Endothelial cell of umbilical vein (primary cell): ENCODE measurements at regions not wholly inside any gene's neighbourhood (a gene's known extent, or its start where the extent isn't known, plus 50 kb on each side); places are given as distances from the start of the nearest gene placed in this dataset.
A peak's percentile ranks its signal among the peaks of the same experiment; 100 is the strongest.

ENCODE experiments used
- BruUV-seq: library from RNA; stranded (reverse); fragments of 400-500 nt; replicated peaks from 2 replicates; lab custom pipeline; 2021; lab: Mats Ljungman, UMichigan
- CTCF ChIA-PET: fragments of 300-600, 350-600 bp; sonication (Branson Sonifier 250); formaldehyde crosslinking; loops from one replicate; lab custom pipeline; 2021; ENCODE audit warnings: antibody characterized with exemption, inconsistent platforms; lab: Charles Lee
- POLR2A ChIA-PET: fragments of 300-600, 350-600 bp; sonication (Branson Sonifier 250); formaldehyde crosslinking; loops from one replicate; lab custom pipeline; 2021; ENCODE audit warnings: antibody characterized with exemption, inconsistent platforms; lab: Charles Lee
- DNase-seq: peaks from one replicate; pipeline ENCODE4 v3.0.0-alpha.2; 2011; ENCODE audit warnings: low read depth, low spot score
- FAIRE-seq: peaks from 2 replicates; lab custom pipeline; 2011; peaks lifted over from hg19 to GRCh38; lab: Jason Lieb, UNC
- H2AFZ ChIP-seq: 2 replicates; pipeline ENCODE4 v1.6.0; 2012; ENCODE audit warnings: low read depth, low read length, control low read depth, inconsistent platforms
- H3K27ac ChIP-seq: 2 replicates; pipeline ENCODE4 v1.5.1; 2011; ENCODE audit warnings: low read depth, mild to moderate bottlenecking, control low read depth, low read length, moderate library complexity; ENCODE audit not compliant: insufficient read depth
- H3K27me3 ChIP-seq, 2 experiments: 2 replicates each; pipeline versions ENCODE4 v1.6.0 to v1.6.1; 2011; ENCODE audit warnings: low read length in 2 of 2, mixed read lengths in 1 of 2; ENCODE audit not compliant: control insufficient read depth in 2 of 2, insufficient read depth in 2 of 2
- H3K36me3 ChIP-seq, 2 experiments: 2 replicates in 1 of 2; 3 replicates in 1 of 2; pipeline ENCODE4 v1.5.1; 2011; ENCODE audit warnings: low read length in 2 of 2, mild to moderate bottlenecking in 1 of 2, moderate library complexity in 1 of 2; ENCODE audit not compliant: control insufficient read depth in 2 of 2, insufficient read depth in 2 of 2; ENCODE audit errors: extremely low read depth in 1 of 2
- H3K4me1 ChIP-seq: 3 replicates; pipeline ENCODE4 v1.5.1; 2011; ENCODE audit warnings: mild to moderate bottlenecking, low read length; ENCODE audit not compliant: control insufficient read depth, insufficient read depth; ENCODE audit errors: extremely low read depth
- H3K4me2 ChIP-seq: 2 replicates; pipeline ENCODE4 v1.6.1; 2011; ENCODE audit warnings: low read length, control low read depth, mixed read lengths; ENCODE audit not compliant: insufficient read depth
- H3K4me3 ChIP-seq, 3 experiments: fragments of 200-600 bp in 1 of 3; sonication (generic), shearing (Covaris generic) in 1 of 3; replicated peaks in 1 of 3; 2 replicates each; pipeline ENCODE4 v1.5.1; 2011 to 2016; ENCODE audit warnings: control low read depth in 3 of 3, low read length in 3 of 3, mild to moderate bottlenecking in 2 of 3, inconsistent platforms in 1 of 3, low read depth in 1 of 3, moderate library complexity in 1 of 3; ENCODE audit not compliant: insufficient read depth in 1 of 3
- H3K79me2 ChIP-seq: 2 replicates; pipeline ENCODE4 v1.6.0; 2012; ENCODE audit warnings: low read length, inconsistent platforms; ENCODE audit not compliant: control insufficient read depth, insufficient read depth
- H3K9ac ChIP-seq: replicated peaks from 2 replicates; pipeline ENCODE3; 2011; ENCODE audit warnings: low read length, control low read depth; ENCODE audit not compliant: insufficient read depth; ENCODE audit errors: extremely low read depth
- H3K9me1 ChIP-seq: replicated peaks from 3 replicates; pipeline ENCODE4 v1.6.0; 2011; ENCODE audit warnings: mild to moderate bottlenecking, low read length; ENCODE audit not compliant: control insufficient read depth, insufficient read depth; ENCODE audit errors: extremely low read depth
- H3K9me3 ChIP-seq: replicated peaks from 2 replicates; pipeline ENCODE4 v1.5.1; 2012; ENCODE audit warnings: low read length, inconsistent platforms; ENCODE audit not compliant: control insufficient read depth, insufficient read depth
- H4K20me1 ChIP-seq: replicated peaks from 2 replicates; pipeline ENCODE3; 2011; ENCODE audit warnings: mild to moderate bottlenecking, low read length; ENCODE audit not compliant: control insufficient read depth, insufficient read depth; ENCODE audit errors: extremely low read depth
- EZH2 ChIP-seq: IDR thresholded peaks from 2 replicates; pipeline ENCODE4 v1.6.1; 2012; ENCODE audit warnings: borderline replicate concordance, low read depth, mild to moderate bottlenecking, moderate library complexity, low read length, inconsistent platforms; ENCODE audit not compliant: severe bottlenecking
- FOS ChIP-seq: IDR thresholded peaks from 2 replicates; pipeline ENCODE4 v1.6.1; 2011; ENCODE audit warnings: mild to moderate bottlenecking, low read length, moderate library complexity, borderline replicate concordance; ENCODE audit not compliant: insufficient read depth
- GATA2 ChIP-seq: IDR thresholded peaks from 2 replicates; pipeline ENCODE4 v1.7.0; 2011; ENCODE audit warnings: low read depth, mild to moderate bottlenecking, moderate library complexity, mixed read lengths, low read length; ENCODE audit not compliant: insufficient read length, insufficient read depth
- JUN ChIP-seq: IDR thresholded peaks from 2 replicates; pipeline ENCODE4 v1.6.1; 2011; ENCODE audit warnings: borderline replicate concordance, low read depth; ENCODE audit not compliant: insufficient read length, insufficient read depth
- MYC ChIP-seq: IDR thresholded peaks from one replicate; pipeline ENCODE4 v1.6.1; 2011; ENCODE audit warnings: mild to moderate bottlenecking, low read depth, low read length
- POLR2A ChIP-seq: IDR thresholded peaks from 2 replicates; pipeline ENCODE4 v1.6.1; 2012; ENCODE audit warnings: low read depth, mild to moderate bottlenecking, control low read depth, low read length
- POLR2AphosphoS5 ChIP-seq: IDR thresholded peaks from 2 replicates; pipeline ENCODE4 v1.6.1; 2012; ENCODE audit warnings: low read depth, mild to moderate bottlenecking, control low read depth, low read length, moderate library complexity; ENCODE audit not compliant: insufficient read depth
- dilution Hi-C: fragments of 300-500 bp; cut with MboI; formaldehyde crosslinking; loops from one replicate; pipeline ENCODE4 v1.15.0; 2019; ENCODE audit warnings: low sequenced_read_pairs; ENCODE audit not compliant: extremely low pct_ligation_motif_present
- intact Hi-C: fragments of 100-400 bp; cut with micrococcal nuclease; formaldehyde crosslinking; loops from one replicate; pipeline ENCODE4 v1.10.0; 2022
- TF ChIP-seq, protein P1 (sequence below): IDR thresholded peaks from 2 replicates; pipeline ENCODE4 v1.6.1; 2011; ENCODE audit not compliant: insufficient read depth, insufficient read length
- TF ChIP-seq, protein P2 (sequence below), 2 donors: IDR thresholded peaks; 1 replicate in 1 of 2; 2 replicates in 1 of 2; pipeline ENCODE4 v1.5.1; 2011; ENCODE audit warnings: low read length in 2 of 2, mild to moderate bottlenecking in 2 of 2, moderate library complexity in 2 of 2, control low read depth in 1 of 2, inconsistent platforms in 1 of 2, low read depth in 1 of 2; ENCODE audit not compliant: insufficient read depth in 1 of 2; ENCODE audit errors: extremely low read depth in 1 of 2

- H3K79me2 ChIP-seq: no peaks in the 10 kb centered on the region
- no peak overlapping the region for H2AFZ ChIP-seq
- no peaks in the 10 kb centered on the region for H3K36me3 ChIP-seq
- intact Hi-C loops (no loop called here), dilution Hi-C loops (no loop called here)
- TF ChIP-seq, protein P1, sequence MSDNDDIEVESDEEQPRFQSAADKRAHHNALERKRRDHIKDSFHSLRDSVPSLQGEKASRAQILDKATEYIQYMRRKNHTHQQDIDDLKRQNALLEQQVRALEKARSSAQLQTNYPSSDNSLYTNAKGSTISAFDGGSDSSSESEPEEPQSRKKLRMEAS: no peak
- peak; percentile 10 for TF ChIP-seq JUN
- ChIA-PET POLR2A (no interaction called here), CTCF (interaction anchor here (0.8 to 1.5 kb wide), 4 partner anchors 16 to 363 kb away, joined by 3 to 4 read pairs (median 4); no protein-coding TSS in a partner anchor)
- H3K9me1 ChIP-seq: no peaks in the 10 kb centered on the region
- H3K4me1 ChIP-seq: no peaks in the 10 kb centered on the region
- H3K27me3 ChIP-seq: no peaks in the 10 kb centered on the region
- no peak overlapping the region for H3K4me3 ChIP-seq
- no TSS peak for BruUV-seq
- DNase-seq (peak; percentile 21), FAIRE-seq (no peak)
- no peaks in the 10 kb centered on the region for H3K9me3 ChIP-seq
- no peaks in the 10 kb centered on the region for H4K20me1 ChIP-seq
- no peak overlapping the region for H3K27ac ChIP-seq
- no peak overlapping the region for H3K9ac ChIP-seq
- H3K4me2 ChIP-seq: no peak overlapping the region
These were observed 1137.7 kb downstream of the EPHA7 start for GRCh38 chr6:92281571-92282076.

DNA sequence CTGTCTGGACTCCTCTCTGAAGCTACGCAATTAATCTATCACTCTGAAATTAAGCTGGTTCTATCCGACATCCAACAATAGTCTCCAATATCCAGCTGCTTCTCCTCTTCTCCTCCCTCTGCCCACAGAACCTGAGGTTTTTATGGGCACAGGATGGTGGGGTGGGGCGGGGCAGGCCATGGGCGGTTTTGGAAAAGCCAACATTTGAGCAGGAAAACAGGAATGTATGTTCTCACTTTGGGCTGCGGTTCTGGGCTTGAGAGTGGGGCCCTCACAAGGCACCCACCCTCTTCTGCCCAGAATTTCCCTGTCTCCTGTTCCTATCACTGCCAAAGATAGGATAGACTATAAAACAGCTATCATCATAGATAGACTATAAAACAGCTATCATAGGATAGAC is 1144.2 kb downstream of the EPHA7 start:
- FAIRE-seq (no peak), DNase-seq (no peak)
- Histone ChIP-seq H3K27me3 (no peaks in the 10 kb centered on the region), H3K4me3 (no peak overlapping the region), H3K27ac (no peak overlapping the region), H3K9me1 (no peaks in the 10 kb centered on the region), H4K20me1 (no peaks in the 10 kb centered on the region), H3K9me3 (no peaks in the 10 kb centered on the region), H3K4me2 (no peak overlapping the region), H2AFZ (no peak overlapping the region), H3K79me2 (no peaks in the 10 kb centered on the region), H3K36me3 (no peaks in the 10 kb centered on the region), H3K4me1 (no peaks in the 10 kb centered on the region), H3K9ac (no peak overlapping the region)
- intact Hi-C loops: no loop called here
- ChIA-PET POLR2A (no interaction called here), CTCF (no interaction called here)
- TF ChIP-seq FOS: no peak
- TF ChIP-seq POLR2AphosphoS5: no peak
- TF ChIP-seq, protein P1: no peak
- no peak for TF ChIP-seq GATA2
- TF ChIP-seq POLR2A: no peak
- TF ChIP-seq EZH2: no peak
- TF ChIP-seq, protein P2, sequence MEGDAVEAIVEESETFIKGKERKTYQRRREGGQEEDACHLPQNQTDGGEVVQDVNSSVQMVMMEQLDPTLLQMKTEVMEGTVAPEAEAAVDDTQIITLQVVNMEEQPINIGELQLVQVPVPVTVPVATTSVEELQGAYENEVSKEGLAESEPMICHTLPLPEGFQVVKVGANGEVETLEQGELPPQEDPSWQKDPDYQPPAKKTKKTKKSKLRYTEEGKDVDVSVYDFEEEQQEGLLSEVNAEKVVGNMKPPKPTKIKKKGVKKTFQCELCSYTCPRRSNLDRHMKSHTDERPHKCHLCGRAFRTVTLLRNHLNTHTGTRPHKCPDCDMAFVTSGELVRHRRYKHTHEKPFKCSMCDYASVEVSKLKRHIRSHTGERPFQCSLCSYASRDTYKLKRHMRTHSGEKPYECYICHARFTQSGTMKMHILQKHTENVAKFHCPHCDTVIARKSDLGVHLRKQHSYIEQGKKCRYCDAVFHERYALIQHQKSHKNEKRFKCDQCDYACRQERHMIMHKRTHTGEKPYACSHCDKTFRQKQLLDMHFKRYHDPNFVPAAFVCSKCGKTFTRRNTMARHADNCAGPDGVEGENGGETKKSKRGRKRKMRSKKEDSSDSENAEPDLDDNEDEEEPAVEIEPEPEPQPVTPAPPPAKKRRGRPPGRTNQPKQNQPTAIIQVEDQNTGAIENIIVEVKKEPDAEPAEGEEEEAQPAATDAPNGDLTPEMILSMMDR (IDR thresholded peaks at IDR 0.05; ENCODE audit: extremely low read depth in 1 of 2, insufficient read depth in 1 of 2, low read depth in 1 of 2, low read length in 2 of 2): no peak
- TF ChIP-seq MYC: no peak
- TF ChIP-seq JUN: no peak
- dilution Hi-C loops: no loop called here
- no TSS peak for BruUV-seq
